T follicular helper cell (primary cell): ENCODE measurements at regions not wholly inside any gene's neighbourhood (a gene's known extent, or its start where the extent isn't known, plus 50 kb on each side); places are given as distances from the start of the nearest gene placed in this dataset.
"Not testable (repeated sequence)": the region's sequence is repeated elsewhere in the genome, so short reads cannot be mapped to it uniquely, and the experiment has no call there.

Source experiments
- DNase-seq: peaks from one replicate; pipeline ENCODE4 v3.0.0-alpha.2; 2020; ENCODE audit warnings: low read depth

DNA sequence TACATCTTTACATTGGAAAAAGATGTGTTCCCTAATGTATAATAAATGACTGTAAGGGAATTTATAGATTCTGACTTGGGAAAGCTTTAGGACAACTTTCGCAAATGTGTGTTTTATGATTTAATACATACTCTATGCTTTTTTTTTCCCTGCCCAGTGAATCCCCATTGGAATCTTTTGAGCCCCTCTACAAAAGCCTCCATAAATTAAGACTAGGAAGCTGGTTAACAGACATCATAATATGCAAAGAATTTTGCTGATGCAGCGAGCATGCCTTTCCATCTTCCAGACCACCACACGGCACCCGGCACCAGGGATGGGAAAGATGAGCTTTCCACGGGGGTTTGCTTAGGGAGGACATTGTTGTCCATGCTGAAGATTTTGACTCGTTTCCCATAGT is 156.1 kb upstream of the IVNS1ABP start:
- DNase-seq = no peak

DNA sequence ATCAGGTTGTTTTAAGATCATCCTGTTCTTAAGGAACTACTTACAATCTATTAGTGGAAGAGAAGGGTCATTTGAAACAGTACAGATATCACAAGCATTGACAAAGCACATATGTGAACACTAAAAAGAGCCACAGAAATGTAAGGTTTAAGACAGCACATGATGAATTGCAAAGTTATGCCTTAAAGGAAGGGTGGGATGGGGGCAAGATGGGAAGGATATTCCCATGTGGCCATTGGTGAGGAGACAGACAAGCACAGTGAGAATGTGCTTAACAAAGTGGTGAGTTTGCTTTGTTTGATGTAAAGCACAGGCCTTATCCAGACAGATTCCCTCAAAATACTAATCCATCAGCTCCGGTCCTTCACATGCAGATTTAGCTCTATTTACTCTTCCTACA is 151.6 kb upstream of the IVNS1ABP start:
- DNase-seq = no peak

DNA sequence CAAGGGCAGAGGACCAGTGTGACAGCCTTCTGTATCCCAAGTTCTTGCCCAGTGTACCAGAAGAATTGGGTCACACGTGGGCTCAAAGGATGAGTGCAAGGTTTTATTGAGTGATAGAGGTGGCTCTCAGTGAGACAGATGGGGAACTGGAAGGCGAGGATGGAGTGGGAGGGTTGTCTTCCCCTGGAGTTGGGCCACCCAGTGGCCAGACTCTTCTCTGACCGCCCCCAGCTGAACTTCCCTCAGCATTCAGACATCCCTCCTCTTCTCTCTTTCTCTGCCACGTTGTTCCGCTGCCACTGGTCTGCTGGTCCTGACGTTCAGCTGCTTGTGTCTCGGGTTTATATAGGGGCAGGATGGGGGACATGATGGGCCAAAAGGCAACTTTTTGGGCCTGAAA is 150.1 kb upstream of the IVNS1ABP start:
- DNase-seq = no peak

GRCh38 chr1:185464777-185465176 is 147.7 kb upstream of the IVNS1ABP start:
- no peak for DNase-seq

- DNase-seq = no peak
These were observed 146.4 kb upstream of the IVNS1ABP start for GRCh38 chr1:185463433-185463832.

DNA sequence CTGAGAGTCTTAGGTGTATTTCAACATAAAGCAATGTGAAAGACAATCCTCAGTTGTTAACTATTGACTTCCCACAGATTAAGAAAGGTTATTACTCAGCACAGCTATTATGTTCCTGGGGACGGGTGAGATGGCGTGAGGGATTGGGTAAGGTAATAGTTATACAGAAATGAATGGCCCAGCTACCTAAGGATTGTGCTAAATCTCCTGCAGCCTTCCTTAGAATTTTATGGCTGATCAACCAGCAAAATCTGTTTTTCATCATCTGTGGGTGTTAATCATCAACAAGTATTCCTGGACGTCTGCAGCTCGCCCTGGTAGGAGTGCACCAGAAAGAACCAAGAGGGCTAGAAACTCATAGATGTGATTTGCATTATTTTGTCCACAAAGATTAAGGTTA is 146.0 kb upstream of the IVNS1ABP start:
- no peak for DNase-seq

- not testable (repeated sequence) for DNase-seq
These were observed 143.7 kb upstream of the IVNS1ABP start for GRCh38 chr1:185460723-185461122.

DNA sequence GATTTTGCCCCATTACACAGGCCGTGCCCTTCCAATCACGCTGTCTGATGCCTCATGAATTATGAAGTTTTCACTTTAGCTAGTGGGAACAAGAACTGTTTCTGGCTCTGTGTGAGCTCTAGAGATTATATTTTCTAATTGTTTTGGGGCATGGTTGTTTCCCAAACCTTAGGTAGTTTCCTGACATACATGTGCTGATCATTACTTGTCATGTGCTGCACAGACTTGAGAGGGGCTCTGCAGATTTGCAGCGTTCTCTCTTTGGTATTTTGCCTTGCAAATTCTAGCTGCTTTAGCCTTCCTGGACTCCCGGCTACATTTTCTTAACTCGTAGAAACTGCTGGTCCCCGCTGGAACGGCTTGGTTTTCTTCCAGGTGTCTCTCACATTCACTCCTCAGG is 142.1 kb upstream of the IVNS1ABP start:
- no peak for DNase-seq

GRCh38 chr1:185458670-185459069 is 141.6 kb upstream of the IVNS1ABP start:
- no peak for DNase-seq

DNA sequence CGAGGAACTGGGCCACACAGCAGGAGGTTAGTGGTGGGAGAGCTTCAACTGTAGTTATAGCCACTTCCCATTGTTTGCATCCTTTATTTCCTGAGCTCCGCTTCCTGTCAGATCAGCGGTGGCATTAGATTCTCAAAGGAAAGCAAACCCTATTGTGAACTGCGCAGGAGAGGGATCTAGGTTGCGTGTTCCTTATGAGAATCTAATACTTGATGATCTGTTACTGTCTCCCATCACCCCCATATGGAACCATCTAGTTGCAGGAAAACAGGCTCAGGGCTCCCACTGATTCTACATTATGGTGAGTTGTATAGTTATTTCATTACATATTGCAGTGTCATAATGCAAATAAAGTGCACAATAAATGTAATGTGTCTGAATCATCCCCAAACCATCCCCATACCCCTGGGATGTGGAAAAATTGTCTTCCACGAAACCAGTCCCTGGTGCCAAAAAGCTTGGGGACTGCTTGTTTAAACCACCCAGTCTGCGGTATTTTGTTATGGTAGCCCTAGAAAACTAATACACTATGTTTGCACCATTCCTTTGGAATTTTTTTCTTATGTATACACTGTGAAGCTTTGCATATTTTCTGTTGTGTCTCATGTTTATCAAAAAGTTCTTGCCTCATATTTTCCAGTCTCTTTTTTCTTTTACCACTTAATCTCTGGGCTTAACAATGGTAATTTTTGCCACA is 136.6 kb upstream of the IVNS1ABP start:
- no peak for DNase-seq

GRCh38 chr1:185450917-185451316 is 133.9 kb upstream of the IVNS1ABP start:
- no peak for DNase-seq

GRCh38 chr1:185450060-185450788 is 133.2 kb upstream of the IVNS1ABP start:
- no peak for DNase-seq

DNA sequence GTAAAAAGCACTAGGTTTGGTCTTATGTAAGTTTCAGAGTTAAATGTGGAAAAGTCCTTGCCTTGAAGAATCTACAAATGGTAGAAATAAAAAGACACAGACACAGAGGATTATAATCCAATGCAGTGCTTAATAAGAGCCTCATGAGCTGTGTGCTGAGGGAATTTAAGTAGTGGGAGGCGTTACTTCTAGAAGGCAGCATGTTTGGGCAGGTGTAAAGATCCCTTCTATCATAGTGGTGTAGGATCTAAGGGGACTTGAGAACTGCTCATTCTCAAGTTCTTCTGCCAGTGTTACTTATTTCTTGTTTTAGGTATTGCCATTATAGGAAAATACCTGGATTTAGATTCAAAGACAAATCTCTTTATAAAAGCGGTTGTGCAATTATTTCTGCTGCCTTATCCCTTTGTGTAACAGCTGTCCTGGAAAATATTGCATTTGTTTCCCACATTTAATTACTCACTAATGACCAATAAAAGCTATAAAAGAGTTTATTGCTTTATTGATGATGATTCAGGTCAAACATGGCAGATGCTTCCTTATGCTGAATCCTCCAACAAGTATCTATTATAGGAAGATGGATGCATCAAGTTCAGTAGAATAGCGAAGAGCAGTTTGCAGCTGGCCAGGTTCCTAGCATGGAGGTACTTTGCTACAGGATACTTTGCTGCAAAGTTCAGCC is 132.5 kb upstream of the IVNS1ABP start:
- DNase-seq = no peak

DNA sequence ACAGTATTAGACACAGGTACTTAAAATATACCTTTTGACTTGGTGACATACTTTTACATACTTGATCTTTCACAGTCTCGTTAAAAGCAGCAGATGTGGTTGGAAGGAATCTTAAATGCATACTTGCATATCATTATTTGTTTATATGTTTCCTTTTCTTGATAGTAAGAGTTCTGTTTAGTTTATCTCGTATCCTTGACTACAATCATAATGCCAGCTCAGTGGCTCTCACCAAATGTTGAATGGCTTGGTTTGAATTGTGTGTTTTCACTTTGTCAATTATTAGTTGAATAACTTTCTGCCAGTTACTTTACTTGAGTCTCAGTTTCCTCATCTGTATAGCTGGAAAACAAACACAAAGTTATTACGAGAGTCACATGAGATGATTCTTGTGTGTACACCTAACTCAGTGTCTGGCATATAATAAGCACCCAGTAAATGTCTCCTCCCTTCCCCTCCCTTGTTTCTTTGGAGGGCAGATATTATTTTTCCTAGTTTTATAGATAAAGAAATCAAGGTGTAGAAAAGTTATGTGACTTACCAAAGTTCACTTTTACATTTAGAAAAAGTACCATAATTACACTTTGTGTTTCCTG is 131.6 kb upstream of the IVNS1ABP start:
- DNase-seq = no peak

GRCh38 chr1:185446131-185446530 is 129.1 kb upstream of the IVNS1ABP start:
- DNase-seq = no peak

DNA sequence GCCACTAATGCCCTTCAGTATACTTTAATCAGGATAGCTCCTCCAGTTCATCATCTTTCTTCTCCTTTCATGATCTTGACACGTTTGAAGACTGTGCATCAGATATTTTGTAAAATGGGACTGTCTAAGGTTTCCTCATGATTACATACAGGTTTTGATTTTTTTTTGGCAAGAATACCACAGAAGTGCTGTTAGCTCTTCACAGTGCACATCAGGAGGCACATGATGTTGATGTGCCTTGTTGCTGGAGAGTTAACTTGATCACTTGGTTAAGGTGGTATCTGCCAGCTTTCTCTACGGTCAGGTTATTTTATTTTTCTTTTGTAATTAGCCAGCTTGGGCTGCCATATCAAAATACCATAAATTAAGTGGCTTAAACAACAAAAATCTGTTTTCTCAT is 128.6 kb upstream of the IVNS1ABP start:
- no peak for DNase-seq

DNA sequence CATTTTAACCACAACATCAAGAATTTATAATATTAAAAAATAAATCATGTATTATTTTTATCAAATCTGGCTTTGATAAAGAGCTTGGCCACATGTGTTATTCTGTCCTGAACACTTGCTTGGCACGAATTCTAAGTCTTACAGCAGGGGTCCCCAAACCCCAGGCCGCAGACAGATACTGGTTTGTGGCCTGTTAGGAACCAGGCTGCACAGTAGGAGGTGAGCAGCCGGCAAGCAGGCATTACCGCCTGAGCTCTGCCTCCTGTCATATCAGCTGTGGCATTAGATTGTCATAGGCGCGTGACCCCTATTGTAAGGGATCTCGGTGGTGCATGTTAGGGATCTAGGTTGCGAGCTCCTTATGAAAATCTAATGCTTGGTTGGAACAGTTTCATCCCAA is 127.6 kb upstream of the IVNS1ABP start:
- no peak for DNase-seq

- no peak for DNase-seq
These were observed 125.0 kb upstream of the IVNS1ABP start for GRCh38 chr1:185442050-185442449.

GRCh38 chr1:185441605-185442004 is 124.6 kb upstream of the IVNS1ABP start:
- no peak for DNase-seq

DNA sequence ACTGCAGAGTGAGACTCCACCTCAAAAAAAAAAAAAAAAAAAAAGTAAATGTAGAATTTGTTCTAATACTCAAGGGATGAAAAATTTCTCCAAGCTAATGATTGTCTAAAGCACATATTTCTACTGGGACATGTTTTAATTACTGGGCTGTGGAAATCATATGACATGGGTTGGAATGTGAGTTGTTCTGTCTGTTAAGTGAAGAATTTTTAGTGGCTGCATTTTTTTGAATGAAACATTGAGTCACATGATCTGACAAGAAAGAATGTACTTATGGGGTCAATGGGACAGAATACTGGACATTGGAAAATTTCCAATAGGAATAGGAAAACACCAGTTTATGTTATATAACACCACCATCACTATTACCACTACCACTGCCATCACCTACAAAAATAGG is 123.8 kb upstream of the IVNS1ABP start:
- no peak for DNase-seq

- DNase-seq = no peak
These were observed 122.8 kb upstream of the IVNS1ABP start for GRCh38 chr1:185439727-185440415.

- DNase-seq = no peak
These were observed 121.9 kb upstream of the IVNS1ABP start for GRCh38 chr1:185438936-185439335.
